Ovary (tissue), 3 donors: ENCODE measurements at regions not wholly inside any gene's neighbourhood (a gene's known extent, or its start where the extent isn't known, plus 50 kb on each side); places are given as distances from the start of the nearest gene placed in this dataset.

Experiments
- CTCF ChIP-seq, 3 donors: fragments of 450-650 bp in 2 of 3; fragments of 200-600 bp in 1 of 3; IDR thresholded peaks; one replicate each; pipeline versions ENCODE4 v1.5.1 to v1.8.0; 2016 to 2022; ENCODE audit warnings: antibody characterized with exemption in 3 of 3, mild to moderate bottlenecking in 1 of 3
- EP300 ChIP-seq: sonication (generic); formaldehyde crosslinking; IDR thresholded peaks from one replicate; pipeline ENCODE4 v1.6.1; 2017; ENCODE audit warnings: antibody characterized with exemption
- POLR2A ChIP-seq: fragments of 450-650 bp; IDR thresholded peaks from one replicate; pipeline ENCODE4 v1.6.1; 2017; ENCODE audit warnings: antibody characterized with exemption, mild to moderate bottlenecking, moderate library complexity
- donor health status: DM: no; HTN: no; CAD: no.

- TF ChIP-seq CTCF (IDR thresholded peaks at IDR 0.05) = no peak
- no peak for TF ChIP-seq POLR2A
- TF ChIP-seq EP300 = no peak
Observed at GRCh38 chr11:33646629-33647028, 54.0 kb downstream of the C11orf91 start.
